HEK293T (cell line): ENCODE measurements at regions not wholly inside any gene's neighbourhood (a gene's known extent, or its start where the extent isn't known, plus 50 kb on each side); places are given as distances from the start of the nearest gene placed in this dataset.

Experiments
- FOXM1 ChIP-seq: fragments of 450-650 bp; IDR thresholded peaks from 2 replicates; pipeline ENCODE4 v1.6.1; 2017; ENCODE audit warnings: mild to moderate bottlenecking, borderline replicate concordance
- HDGF ChIP-seq: fragments of 450-650 bp; IDR thresholded peaks from 2 replicates; pipeline ENCODE4 v1.6.1; 2017; ENCODE audit warnings: antibody characterized with exemption, borderline replicate concordance

GRCh38 chr5:56540266-56540665 is 275.1 kb upstream of the MAP3K1 start:
- TF ChIP-seq FOXM1 = no peak
- no peak for TF ChIP-seq HDGF
